Esophagus muscularis mucosa (tissue), 4 donors: ENCODE measurements at regions not wholly inside any gene's neighbourhood (a gene's known extent, or its start where the extent isn't known, plus 50 kb on each side); places are given as distances from the start of the nearest gene placed in this dataset.

ENCODE experiments used
- DNase-seq: peaks from one replicate; pipeline ENCODE4 v3.0.0-alpha.2; 2017; ENCODE audit errors: extremely low spot score
- H3K27ac ChIP-seq, 4 donors: fragments of 200-600 bp; sonication (generic); replicated peaks in 1 of 4; 1 replicate in 3 of 4; 2 replicates in 1 of 4; pipeline ENCODE4 v1.5.1; 2016 to 2019; ENCODE audit warnings: mild to moderate bottlenecking in 1 of 4
- H3K27me3 ChIP-seq, 4 donors: fragments of 200-600 bp; sonication (generic); one replicate each; pipeline versions ENCODE4 v1.5.1 to v1.6.0; 2016 to 2019
- H3K36me3 ChIP-seq, 4 donors: fragments of 200-600 bp; sonication (generic); one replicate each; pipeline ENCODE4 v1.5.1; 2016 to 2019
- H3K4me1 ChIP-seq, 4 donors: fragments of 200-600 bp; sonication (generic); one replicate each; pipeline ENCODE4 v1.5.1; 2016 to 2019
- H3K4me3 ChIP-seq, 4 donors: fragments of 200-600 bp; sonication (generic); 1 replicate in 2 of 4; 2 replicates in 2 of 4; pipeline ENCODE4 v1.5.1; 2016 to 2019; ENCODE audit warnings: mild to moderate bottlenecking in 4 of 4, moderate library complexity in 1 of 4
- H3K9me3 ChIP-seq, 4 donors: fragments of 200-600 bp; sonication (generic); 1 replicate in 3 of 4; 2 replicates in 1 of 4; pipeline ENCODE4 v1.5.1; 2016 to 2019
- EP300 ChIP-seq: sonication (generic); formaldehyde crosslinking; IDR thresholded peaks from one replicate; pipeline ENCODE4 v1.6.1; 2017; ENCODE audit warnings: antibody characterized with exemption
- POLR2A ChIP-seq: fragments of 450-650 bp; IDR thresholded peaks from one replicate; pipeline ENCODE4 v1.6.1; 2017; ENCODE audit warnings: antibody characterized with exemption, moderate library complexity, mild to moderate bottlenecking, low read depth
- POLR2AphosphoS5 ChIP-seq, 2 donors: sonication (generic); formaldehyde crosslinking; IDR thresholded peaks; one replicate each; pipeline ENCODE4 v1.6.1; 2017; ENCODE audit warnings: antibody characterized with exemption in 2 of 2
- WGBS: methylation state at CpG from one replicate; pipeline ENCODE4 v1.1.5; 2018; 5-methylcytosine and 5-hydroxymethylcytosine counted together
- intact Hi-C: fragments of 100-400 bp; cut with DNase I; formaldehyde crosslinking; loops from one replicate; pipeline ENCODE4 v1.15.1; 2023
- TF ChIP-seq, protein P1 (sequence below), 3 experiments: fragments of 200-600 bp in 2 of 3; fragments of 450-650 bp in 1 of 3; sonication (generic) in 2 of 3; IDR thresholded peaks; one replicate each; pipeline ENCODE4 v1.5.1; 2017 to 2019; ENCODE audit warnings: antibody characterized with exemption in 3 of 3, mild to moderate bottlenecking in 2 of 3, moderate library complexity in 1 of 3

DNA sequence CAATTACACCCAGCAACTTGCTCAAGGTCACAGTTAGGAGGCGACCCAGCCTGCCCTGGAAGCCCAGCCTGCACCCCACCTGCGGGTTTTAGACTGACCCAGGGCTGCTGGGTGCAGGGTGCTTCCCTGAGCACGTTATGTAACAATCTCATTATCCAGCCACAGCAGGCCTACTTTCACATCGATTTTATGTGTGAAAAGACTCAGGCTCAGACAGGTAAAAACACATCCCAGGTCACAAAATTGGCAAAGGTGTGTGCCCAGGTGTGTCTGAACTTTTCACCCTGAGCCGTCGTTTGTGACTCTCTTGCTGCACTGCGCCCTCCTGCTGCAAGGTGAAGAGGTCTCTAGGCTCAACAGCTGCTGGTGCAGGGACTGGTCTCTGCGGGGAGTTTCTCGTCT, 668.2 kb upstream of the HS6ST1 start:
- TF ChIP-seq POLR2AphosphoS5 (IDR thresholded peaks at IDR 0.05), result no peak
- TF ChIP-seq, protein P1, sequence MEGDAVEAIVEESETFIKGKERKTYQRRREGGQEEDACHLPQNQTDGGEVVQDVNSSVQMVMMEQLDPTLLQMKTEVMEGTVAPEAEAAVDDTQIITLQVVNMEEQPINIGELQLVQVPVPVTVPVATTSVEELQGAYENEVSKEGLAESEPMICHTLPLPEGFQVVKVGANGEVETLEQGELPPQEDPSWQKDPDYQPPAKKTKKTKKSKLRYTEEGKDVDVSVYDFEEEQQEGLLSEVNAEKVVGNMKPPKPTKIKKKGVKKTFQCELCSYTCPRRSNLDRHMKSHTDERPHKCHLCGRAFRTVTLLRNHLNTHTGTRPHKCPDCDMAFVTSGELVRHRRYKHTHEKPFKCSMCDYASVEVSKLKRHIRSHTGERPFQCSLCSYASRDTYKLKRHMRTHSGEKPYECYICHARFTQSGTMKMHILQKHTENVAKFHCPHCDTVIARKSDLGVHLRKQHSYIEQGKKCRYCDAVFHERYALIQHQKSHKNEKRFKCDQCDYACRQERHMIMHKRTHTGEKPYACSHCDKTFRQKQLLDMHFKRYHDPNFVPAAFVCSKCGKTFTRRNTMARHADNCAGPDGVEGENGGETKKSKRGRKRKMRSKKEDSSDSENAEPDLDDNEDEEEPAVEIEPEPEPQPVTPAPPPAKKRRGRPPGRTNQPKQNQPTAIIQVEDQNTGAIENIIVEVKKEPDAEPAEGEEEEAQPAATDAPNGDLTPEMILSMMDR (IDR thresholded peaks at IDR 0.05), result no peak
- TF ChIP-seq EP300, result no peak
- TF ChIP-seq POLR2A, result no peak
- peak; percentile 87 for DNase-seq
- 75% methylated on average over 9 of the region's 9 CpGs for WGBS
- H3K36me3 ChIP-seq, result no peaks in the 10 kb centered on the region
- no peak overlapping the region for H3K27ac ChIP-seq
- intact Hi-C loops, result no loop called here
- H3K27me3 ChIP-seq, result no peaks in the 10 kb centered on the region
- no peaks in the 10 kb centered on the region for H3K9me3 ChIP-seq
- peaks cover 0 to 9% (median 8%) of the 10 kb centered on the region in 4 donors for H3K4me1 ChIP-seq
- H3K4me3 ChIP-seq, result no peak overlapping the region

GRCh38 chr2:128988326-128988725, 669.7 kb upstream of the HS6ST1 start:
- Histone ChIP-seq H3K27ac (no peak overlapping the region), H3K4me1 (peaks cover 0 to 9% (median 8%) of the 10 kb centered on the region in 4 donors), H3K9me3 (no peaks in the 10 kb centered on the region), H3K36me3 (no peaks in the 10 kb centered on the region), H3K4me3 (no peak overlapping the region), H3K27me3 (no peaks in the 10 kb centered on the region)
- TF ChIP-seq, protein P1 (IDR thresholded peaks at IDR 0.05), result no peak
- no peak for TF ChIP-seq EP300
- 48% methylated on average over 3 of the region's 3 CpGs for WGBS
- intact Hi-C loops, result no loop called here
- no peak for DNase-seq

DNA sequence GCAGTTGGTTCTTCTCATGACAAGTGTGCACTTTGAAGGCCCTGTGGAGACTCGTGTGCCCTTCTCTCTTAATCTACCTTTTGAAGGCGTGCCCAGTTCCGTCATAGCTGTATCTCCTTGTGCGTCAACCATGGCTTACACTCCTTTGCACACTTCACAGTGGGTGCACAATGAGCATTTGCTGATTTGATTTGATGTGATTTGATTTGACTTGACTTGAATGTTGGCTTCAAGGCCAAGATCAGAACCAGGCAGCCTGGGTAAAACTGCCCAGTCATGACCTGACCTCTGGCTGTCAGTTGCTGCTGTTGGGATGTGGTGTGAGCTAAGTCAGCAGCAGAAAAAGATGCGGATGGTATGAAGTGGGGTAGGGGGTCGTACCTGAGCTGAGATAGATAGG, 670.3 kb upstream of the HS6ST1 start:
- intact Hi-C loops, result no loop called here
- Histone ChIP-seq H3K4me1 (peaks cover 0 to 9% (median 8%) of the 10 kb centered on the region in 4 donors), H3K4me3 (no peak overlapping the region), H3K36me3 (no peaks in the 10 kb centered on the region), H3K9me3 (no peaks in the 10 kb centered on the region), H3K27ac (no peak overlapping the region), H3K27me3 (no peaks in the 10 kb centered on the region)
- DNase-seq, result peak; percentile 74
- 94% methylated on average over 6 of the region's 6 CpGs for WGBS
- TF ChIP-seq POLR2AphosphoS5 (IDR thresholded peaks at IDR 0.05) (no peak), EP300 (no peak), POLR2A (no peak)
- TF ChIP-seq, protein P1 (IDR thresholded peaks at IDR 0.05), result no peak

- H3K9me3 ChIP-seq, result no peaks in the 10 kb centered on the region
- TF ChIP-seq EP300 (no peak), POLR2A (no peak), POLR2AphosphoS5 (IDR thresholded peaks at IDR 0.05) (no peak)
- TF ChIP-seq, protein P1 (IDR thresholded peaks at IDR 0.05), result no peak
- 96% methylated on average over 4 of the region's 4 CpGs for WGBS
- H3K27me3 ChIP-seq, result no peaks in the 10 kb centered on the region
- H3K36me3 ChIP-seq, result no peaks in the 10 kb centered on the region
- no peak overlapping the region for H3K4me3 ChIP-seq
- H3K4me1 ChIP-seq, result no peaks in the 10 kb centered on the region
- intact Hi-C loops, result no loop called here
- peak; percentile 87 for DNase-seq
- no peak overlapping the region for H3K27ac ChIP-seq
Observed at GRCh38 chr2:128995086-128995485, 676.4 kb upstream of the HS6ST1 start.

GRCh38 chr2:128996078-128996477, 677.4 kb upstream of the HS6ST1 start:
- DNase-seq, result peak; percentile 7
- H3K9me3 ChIP-seq, result no peaks in the 10 kb centered on the region
- 85% methylated on average over 4 of the region's 4 CpGs for WGBS
- H3K27ac ChIP-seq, result no peak overlapping the region
- H3K27me3 ChIP-seq, result no peaks in the 10 kb centered on the region
- no peak overlapping the region for H3K4me3 ChIP-seq
- no peaks in the 10 kb centered on the region for H3K36me3 ChIP-seq
- H3K4me1 ChIP-seq, result no peaks in the 10 kb centered on the region
- intact Hi-C loops, result no loop called here
- TF ChIP-seq EP300 (no peak), POLR2AphosphoS5 (IDR thresholded peaks at IDR 0.05) (no peak), POLR2A (no peak)
- TF ChIP-seq, protein P1 (IDR thresholded peaks at IDR 0.05), result no peak
